ENCODE measurements at regions not wholly inside any gene's neighbourhood (a gene's known extent, or its start where the extent isn't known, plus 50 kb on each side); places are given as distances from the start of the nearest gene placed in this dataset.
"Not testable (repeated sequence)": the region's sequence is repeated elsewhere in the genome, so short reads cannot be mapped to it uniquely, and the experiment has no call there.

DNA sequence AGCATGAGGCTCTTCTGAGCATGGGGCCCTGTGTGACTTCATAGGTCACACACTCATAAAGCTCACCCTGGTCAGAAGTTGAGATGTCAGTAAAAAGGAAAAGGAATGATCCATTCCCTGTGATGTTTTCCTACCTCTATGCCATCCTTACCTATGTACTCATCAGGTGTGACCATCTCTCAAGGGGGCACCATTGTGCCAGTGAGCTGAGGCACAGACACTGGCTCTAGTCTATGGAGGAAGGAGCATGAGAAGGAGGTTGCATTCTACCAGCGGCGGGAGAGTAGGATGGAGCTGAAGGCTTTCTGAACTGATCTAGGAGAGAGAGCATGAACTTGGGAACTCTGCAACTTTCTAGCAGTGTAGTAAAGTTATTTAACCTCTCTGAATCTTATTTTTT lies 65.8 kb upstream of the RGL1 start:
- DNase-seq (ENCODE audit: low spot score) (no peak), FAIRE-seq (no peak), ATAC-seq (no peak)
- TF ChIP-seq U2AF1 (optimal IDR thresholded peaks at IDR 0.05; ENCODE audit: low read depth, low read length) (no peak), ZNF768 (CRISPR knock-in tag; IDR thresholded peaks at IDR 0.05) (no peak), RELA (CRISPR knock-in tag; IDR thresholded peaks at IDR 0.05) (no peak), PPARG (CRISPR knock-in tag; conservative IDR thresholded peaks at IDR 0.05) (no peak), MTF1 (CRISPR knock-in tag; IDR thresholded peaks at IDR 0.05) (no peak), WIZ (CRISPR knock-in tag; IDR thresholded peaks at IDR 0.05) (no peak), PCBP1 (IDR thresholded peaks at IDR 0.05; ENCODE audit: borderline replicate concordance, low read depth, low read length) (no peak), DRAP1 (CRISPR knock-in tag; IDR thresholded peaks at IDR 0.05) (no peak), MYNN (CRISPR knock-in tag; IDR thresholded peaks at IDR 0.05; ENCODE audit: low read depth) (no peak), KLF11 (CRISPR knock-in tag; IDR thresholded peaks at IDR 0.05) (no peak), ZNF780A (CRISPR knock-in tag; IDR thresholded peaks at IDR 0.05) (no peak), STAG1 (CRISPR knock-in tag; IDR thresholded peaks at IDR 0.05) (0 out of 2 replicates have a peak, but pooled peaks have one; percentile 23)
- TF ChIP-seq, protein P1, sequence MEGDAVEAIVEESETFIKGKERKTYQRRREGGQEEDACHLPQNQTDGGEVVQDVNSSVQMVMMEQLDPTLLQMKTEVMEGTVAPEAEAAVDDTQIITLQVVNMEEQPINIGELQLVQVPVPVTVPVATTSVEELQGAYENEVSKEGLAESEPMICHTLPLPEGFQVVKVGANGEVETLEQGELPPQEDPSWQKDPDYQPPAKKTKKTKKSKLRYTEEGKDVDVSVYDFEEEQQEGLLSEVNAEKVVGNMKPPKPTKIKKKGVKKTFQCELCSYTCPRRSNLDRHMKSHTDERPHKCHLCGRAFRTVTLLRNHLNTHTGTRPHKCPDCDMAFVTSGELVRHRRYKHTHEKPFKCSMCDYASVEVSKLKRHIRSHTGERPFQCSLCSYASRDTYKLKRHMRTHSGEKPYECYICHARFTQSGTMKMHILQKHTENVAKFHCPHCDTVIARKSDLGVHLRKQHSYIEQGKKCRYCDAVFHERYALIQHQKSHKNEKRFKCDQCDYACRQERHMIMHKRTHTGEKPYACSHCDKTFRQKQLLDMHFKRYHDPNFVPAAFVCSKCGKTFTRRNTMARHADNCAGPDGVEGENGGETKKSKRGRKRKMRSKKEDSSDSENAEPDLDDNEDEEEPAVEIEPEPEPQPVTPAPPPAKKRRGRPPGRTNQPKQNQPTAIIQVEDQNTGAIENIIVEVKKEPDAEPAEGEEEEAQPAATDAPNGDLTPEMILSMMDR (CRISPR knock-in tag; IDR thresholded peaks at IDR 0.05): peak; percentile 32; the same call in 1 of the 2 replicates
- intact Hi-C loops (cut with micrococcal nuclease; ENCODE audit: unreplicated experiment) (loop anchor here (10.0 kb wide), 1 partner anchor 106 kb away; no protein-coding TSS in a partner anchor), in situ Hi-C loops (cut with HindIII; ENCODE audit: extremely low pct_ligation_motif_present, low pct_unique_long_range_greater_than_20kb) (no loop called here)
- Histone ChIP-seq H3K27me3 (ENCODE audit: control insufficient read depth in 1 of 2, insufficient read depth in 2 of 2, low read length in 2 of 2) (no peaks in the 10 kb centered on the region), H3K36me3 (replicated peaks in 1 of 2; ENCODE audit: control insufficient read depth in 1 of 2, insufficient read depth in 2 of 2, low read length in 2 of 2) (peaks cover 0 to 1% of the 10 kb centered on the region in 2 experiments; a peak in 2 of 5 replicates), H2AFZ (ENCODE audit: low read length) (no peak overlapping the region), H4K20me1 (ENCODE audit: insufficient read depth, low read length) (no peaks in the 10 kb centered on the region), H3K4me1 (ENCODE audit: insufficient read depth, low read length) (peaks cover 20% of the 10 kb centered on the region), H3K9ac (ENCODE audit: insufficient read depth, low read depth, low read length) (no peak overlapping the region), H3K4me2 (ENCODE audit: low read depth, low read length) (no peak overlapping the region), H3K4me3 (replicated peaks in 1 of 3; ENCODE audit: insufficient read depth in 1 of 3, low read depth in 2 of 3, low read length in 3 of 3) (no peak overlapping the region), H3K9me3 (ENCODE audit: low read length) (no peaks in the 10 kb centered on the region), H3K27ac (ENCODE audit: extremely low read length, insufficient read depth, low read length) (no peak overlapping the region), H3K79me2 (ENCODE audit: insufficient read depth, low read length) (no peaks in the 10 kb centered on the region)
- 95% methylated on average over 2 of the region's 2 CpGs for WGBS (ENCODE audit: low lambda C conversion rate)
- no TSS peak for BruUV-seq (replicated peaks)
- POLR2A ChIA-PET: no interaction called here
- CTCF ChIA-PET (ENCODE audit: low intra/inter-chr PET ratio, low total read pairs): no interaction called here

GRCh38 chr1:183737916-183738315 lies 67.0 kb upstream of the RGL1 start:
- 95% methylated on average over 7 of the region's 7 CpGs for WGBS (ENCODE audit: low lambda C conversion rate)
- H3K27me3 ChIP-seq (ENCODE audit: control insufficient read depth in 1 of 2, insufficient read depth in 2 of 2, low read length in 2 of 2); H3K79me2 ChIP-seq (ENCODE audit: insufficient read depth, low read length); H3K4me3 ChIP-seq (replicated peaks in 1 of 3; ENCODE audit: insufficient read depth in 1 of 3, low read depth in 2 of 3, low read length in 3 of 3); FAIRE-seq; H3K9me3 ChIP-seq (ENCODE audit: low read length); H3K36me3 ChIP-seq (replicated peaks in 1 of 2; ENCODE audit: control insufficient read depth in 1 of 2, insufficient read depth in 2 of 2, low read length in 2 of 2); H4K20me1 ChIP-seq (ENCODE audit: insufficient read depth, low read length); DNase-seq (ENCODE audit: low spot score); CTCF ChIA-PET (ENCODE audit: low intra/inter-chr PET ratio, low total read pairs); H3K4me2 ChIP-seq (ENCODE audit: low read depth, low read length); BruUV-seq (replicated peaks); in situ Hi-C loops (cut with HindIII; ENCODE audit: extremely low pct_ligation_motif_present, low pct_unique_long_range_greater_than_20kb); POLR2A ChIA-PET; ATAC-seq; H3K9ac ChIP-seq (ENCODE audit: insufficient read depth, low read depth, low read length); H3K27ac ChIP-seq (ENCODE audit: extremely low read length, insufficient read depth, low read length); H2AFZ ChIP-seq (ENCODE audit: low read length): not testable (repeated sequence)
- intact Hi-C loops (cut with micrococcal nuclease; ENCODE audit: unreplicated experiment): loop anchor here (10.0 kb wide), 1 partner anchor 107 kb away; no protein-coding TSS in a partner anchor
- H3K4me1 ChIP-seq (ENCODE audit: insufficient read depth, low read length): peaks cover 22% of the 10 kb centered on the region

Data from HepG2 (cell line).